ENCODE measurements at regions not wholly inside any gene's neighbourhood (a gene's known extent, or its start where the extent isn't known, plus 50 kb on each side); places are given as distances from the start of the nearest gene placed in this dataset.
"Not testable (repeated sequence)": the region's sequence is repeated elsewhere in the genome, so short reads cannot be mapped to it uniquely, and the experiment has no call there.

DNA sequence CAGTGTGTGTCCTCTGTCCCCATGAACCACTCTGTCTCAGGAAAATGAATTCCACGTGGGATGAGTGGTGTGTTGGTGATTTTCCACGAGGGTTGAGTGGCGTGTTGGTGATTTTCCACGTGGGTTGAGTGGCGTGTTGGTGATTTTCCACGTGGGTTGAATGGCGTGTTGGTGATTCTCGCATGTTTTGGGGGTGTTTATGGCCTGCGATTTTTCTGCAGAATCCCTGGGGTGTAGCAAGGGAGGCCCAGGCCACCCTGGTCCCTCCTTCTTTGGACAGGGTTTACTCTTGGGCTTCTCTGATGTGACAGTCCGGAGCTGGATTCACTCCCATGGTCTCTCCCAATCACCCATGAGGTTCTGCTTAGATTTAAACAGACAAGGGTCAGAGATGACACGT is 90.6 kb upstream of the FRMD1 start:
- DNase-seq, result no peak

DNA sequence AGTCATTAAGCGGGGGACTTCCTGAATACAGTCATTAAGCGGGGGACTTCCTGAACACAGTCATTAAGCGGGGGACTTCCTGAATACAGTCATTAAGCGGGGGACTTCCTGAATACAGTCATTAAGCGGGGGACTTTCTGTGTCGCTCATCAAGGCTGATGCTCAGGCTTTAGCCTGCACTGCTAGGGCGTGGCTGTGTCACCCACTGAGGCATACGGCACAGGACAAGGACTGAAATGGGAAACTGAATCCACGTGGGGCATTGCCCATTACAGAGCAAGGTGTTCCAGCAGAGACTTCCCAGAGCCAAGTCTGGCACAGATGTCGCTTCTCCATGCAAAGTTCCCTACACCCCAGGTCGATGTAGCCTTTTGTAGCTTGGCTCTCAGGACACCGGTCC is 89.9 kb upstream of the FRMD1 start:
- not testable (repeated sequence) for DNase-seq

DNA sequence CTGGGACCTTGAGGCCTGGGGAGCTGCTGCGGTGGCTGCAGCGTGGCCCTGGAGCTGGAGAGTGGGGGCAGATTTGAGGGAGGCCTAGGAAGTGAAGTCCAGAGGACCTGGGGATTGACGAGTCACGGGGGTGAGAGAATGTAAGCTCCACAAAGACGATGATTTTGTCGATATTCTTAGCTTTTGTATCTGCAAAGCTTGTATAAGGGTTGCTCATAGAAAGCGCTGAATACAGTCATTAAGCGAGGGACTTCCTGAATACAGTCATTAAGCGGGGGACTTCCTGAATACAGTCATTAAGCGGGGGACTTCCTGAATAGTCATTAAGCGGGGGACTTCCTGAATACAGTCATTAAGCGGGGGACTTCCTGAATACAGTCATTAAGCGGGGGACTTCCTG is 89.3 kb upstream of the FRMD1 start:
- not testable (repeated sequence) for DNase-seq

DNA sequence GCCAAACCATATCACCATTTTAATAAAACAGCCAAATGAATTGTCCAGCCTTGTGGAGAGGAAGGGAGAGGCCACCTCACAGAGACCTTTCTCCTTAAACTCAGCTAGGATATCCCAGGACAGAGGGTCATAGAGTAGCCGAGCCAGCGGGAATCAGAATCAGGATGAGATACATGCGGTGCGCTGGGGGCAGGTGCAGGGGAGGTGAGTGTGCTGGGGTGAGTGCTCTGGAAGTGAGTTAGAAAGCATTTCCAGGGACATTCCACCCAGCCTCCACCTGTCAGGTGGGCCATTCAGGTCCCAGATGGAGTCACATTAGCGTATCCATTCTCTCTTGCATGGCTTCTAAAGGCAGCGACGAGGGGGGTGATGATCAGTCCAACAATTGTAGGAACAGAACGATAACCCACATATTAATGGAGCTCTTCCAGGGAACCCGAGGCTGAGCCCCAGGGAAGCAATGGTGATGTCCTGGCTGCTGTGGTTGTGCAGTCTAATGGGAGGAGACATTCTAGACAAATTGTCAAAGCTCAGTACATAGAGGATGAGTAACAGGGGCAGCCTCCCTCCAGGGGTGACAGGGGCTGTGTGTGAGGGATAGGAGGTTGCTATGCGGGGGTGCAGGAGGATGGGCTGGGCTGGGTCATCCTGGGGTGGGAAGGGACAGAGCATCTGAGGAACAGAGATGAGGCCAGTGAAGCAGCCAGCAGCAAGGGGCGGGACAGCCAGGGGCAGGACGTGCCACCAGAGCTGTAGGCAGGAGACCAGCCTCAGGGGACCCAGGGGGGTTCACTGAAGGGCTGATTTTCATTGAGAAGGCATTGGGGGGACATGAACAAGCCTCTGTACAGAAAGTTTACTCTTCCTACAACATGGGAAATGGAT is 88.7 kb upstream of the FRMD1 start:
- no peak for DNase-seq

DNA sequence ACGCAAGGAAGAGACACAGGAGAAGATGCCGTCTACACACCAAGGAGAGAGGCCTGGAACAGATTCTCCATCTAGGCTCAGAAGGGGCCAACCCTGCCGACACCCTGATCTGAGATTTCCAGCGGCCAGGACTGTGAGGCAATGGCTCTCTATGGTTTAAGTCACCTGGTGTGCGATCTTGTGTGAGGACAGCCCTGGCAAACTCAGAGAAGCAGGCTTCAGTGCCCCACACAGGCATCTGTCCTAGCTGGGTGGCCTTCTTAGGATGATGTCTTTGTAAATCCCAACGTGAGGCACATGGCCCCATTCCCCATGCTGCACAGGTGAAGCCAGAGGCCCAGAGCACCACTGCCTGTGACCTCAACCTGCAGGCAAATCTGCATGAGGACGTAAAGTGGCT is 87.6 kb upstream of the FRMD1 start:
- no peak for DNase-seq

DNA sequence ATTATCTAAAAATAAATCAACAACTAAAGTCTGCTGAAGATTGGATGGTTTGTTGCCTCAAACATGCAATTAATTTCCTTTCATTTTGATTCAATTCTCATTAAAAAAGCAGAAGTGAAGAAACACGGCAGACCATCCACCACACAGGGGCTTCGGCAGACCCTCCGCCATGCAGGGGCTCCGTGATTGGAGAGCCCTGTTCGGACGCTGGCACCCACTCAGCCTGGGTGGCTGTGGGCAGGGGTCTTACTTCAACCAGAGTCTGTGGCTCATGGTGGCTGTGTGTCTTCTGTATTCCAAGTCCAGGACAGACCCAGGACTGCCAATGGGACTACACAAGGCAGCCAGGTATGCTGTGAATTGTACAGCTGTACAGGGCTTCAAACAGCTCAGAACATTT is 86.9 kb upstream of the FRMD1 start:
- no peak for DNase-seq

DNA sequence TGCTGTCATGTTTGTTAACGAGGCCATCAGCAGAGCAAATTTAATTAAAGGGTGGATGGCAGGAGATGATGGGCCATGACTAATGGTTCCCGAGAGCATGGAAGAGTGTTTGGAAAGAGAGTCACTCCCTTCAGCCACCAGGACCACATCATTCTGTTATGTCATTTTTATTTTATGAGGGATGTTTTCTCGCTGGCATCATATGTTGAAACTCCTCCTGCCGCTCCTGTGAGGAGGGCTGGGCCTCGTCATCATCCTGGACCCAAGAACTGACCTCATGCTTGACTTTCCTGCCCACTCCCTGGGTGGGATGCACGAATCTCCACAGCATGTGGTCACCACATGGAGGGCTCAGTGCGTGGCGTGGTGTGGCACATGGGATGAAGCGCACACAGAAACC is 86.4 kb upstream of the FRMD1 start:
- no peak for DNase-seq

DNA sequence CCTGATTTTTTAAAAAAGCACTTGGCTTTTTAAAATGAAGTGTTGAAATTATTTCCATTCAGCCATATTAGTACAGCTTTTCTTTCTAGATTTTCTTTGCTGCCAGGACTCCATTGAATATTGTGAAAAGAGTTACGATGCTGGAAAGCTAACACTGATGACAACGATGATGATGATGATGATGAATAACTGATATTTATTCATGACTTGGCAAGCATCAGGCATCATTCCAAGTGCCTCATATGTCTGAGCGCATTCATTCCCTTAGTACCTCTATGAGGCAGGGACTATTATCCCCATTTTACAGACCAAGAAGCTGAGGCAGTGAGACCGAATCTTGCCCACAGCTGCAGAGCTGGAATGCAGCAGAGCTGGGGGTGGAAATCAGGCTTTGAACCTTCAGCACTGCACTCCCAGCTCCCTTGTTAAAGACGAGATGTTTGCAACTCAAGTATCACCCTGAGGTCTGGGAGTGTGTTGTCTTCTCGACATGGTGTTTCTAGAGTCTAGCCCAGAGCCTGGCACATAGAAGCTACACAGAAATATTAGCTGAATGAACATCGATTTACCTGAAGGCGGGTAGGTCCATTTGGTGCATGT is 85.5 kb upstream of the FRMD1 start:
- DNase-seq, result no peak

DNA sequence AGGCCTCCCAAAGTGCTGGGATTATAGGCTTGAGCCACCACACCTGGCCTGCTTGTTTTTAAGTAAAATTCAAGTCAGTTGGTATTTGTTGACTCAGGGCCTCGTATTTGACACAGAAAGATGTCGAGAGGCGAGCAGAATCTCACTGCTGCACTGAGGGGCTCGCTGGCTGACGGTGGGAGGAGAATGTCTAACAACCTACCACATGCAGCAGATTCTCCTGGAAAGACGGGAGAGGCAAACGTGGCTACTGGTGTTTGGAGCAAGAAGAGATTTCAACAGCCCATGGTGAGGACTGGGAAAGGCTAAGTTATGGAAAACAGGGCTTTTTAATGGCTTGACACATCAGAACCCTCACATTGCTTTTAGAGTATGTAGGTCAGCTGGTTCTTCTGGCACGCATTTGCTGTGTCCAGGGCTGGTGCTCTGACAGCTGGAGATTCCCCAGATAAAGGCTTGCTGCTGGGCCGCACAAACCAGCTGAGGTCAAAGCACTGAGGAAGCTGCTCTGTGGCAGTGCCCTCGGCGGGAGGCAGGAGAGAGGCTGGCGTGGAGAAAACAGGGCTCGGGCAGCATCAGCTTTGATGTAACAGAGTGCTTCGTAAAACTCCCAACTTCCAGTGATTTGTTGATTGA is 84.2 kb upstream of the FRMD1 start:
- no peak for DNase-seq

DNA sequence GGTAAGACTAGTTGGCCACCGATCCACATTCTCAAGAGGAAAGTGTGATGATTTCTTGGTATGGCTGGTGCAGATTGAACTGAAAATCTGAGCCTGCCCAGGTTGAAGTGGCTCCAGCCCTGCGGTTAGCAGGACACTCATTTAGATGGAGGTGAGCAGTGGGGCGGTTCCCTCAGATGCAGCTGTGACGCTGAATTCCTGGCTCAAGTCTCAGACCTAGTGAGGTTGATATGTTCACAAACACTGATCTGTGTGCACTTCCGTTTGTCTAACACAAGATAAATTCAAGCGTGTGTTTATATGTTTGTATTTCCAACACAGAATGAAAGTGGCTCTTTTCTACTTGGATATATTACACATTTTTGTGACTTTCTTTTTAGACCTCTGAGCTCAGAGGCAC is 83.4 kb upstream of the FRMD1 start:
- no peak for DNase-seq

DNA sequence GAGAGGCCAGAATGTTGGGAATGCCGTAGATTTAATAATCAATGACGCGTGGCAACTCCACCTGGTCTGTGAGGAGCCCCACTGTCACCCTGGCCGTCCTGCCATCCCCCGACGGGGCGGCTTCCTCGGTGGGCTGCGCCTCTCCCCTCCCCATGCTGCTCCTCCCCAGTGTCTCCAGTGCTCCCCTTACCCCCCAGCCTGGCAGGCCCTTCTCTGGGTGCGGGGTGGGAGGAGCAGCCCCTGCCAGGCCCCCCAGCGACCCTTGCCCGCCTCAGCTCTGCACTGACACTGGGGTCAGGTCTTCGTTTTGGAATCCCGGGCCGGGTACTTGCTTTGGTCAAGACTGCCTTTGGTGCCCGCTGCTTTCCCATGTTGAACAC is 82.3 kb upstream of the FRMD1 start:
- DNase-seq, result no peak

DNA sequence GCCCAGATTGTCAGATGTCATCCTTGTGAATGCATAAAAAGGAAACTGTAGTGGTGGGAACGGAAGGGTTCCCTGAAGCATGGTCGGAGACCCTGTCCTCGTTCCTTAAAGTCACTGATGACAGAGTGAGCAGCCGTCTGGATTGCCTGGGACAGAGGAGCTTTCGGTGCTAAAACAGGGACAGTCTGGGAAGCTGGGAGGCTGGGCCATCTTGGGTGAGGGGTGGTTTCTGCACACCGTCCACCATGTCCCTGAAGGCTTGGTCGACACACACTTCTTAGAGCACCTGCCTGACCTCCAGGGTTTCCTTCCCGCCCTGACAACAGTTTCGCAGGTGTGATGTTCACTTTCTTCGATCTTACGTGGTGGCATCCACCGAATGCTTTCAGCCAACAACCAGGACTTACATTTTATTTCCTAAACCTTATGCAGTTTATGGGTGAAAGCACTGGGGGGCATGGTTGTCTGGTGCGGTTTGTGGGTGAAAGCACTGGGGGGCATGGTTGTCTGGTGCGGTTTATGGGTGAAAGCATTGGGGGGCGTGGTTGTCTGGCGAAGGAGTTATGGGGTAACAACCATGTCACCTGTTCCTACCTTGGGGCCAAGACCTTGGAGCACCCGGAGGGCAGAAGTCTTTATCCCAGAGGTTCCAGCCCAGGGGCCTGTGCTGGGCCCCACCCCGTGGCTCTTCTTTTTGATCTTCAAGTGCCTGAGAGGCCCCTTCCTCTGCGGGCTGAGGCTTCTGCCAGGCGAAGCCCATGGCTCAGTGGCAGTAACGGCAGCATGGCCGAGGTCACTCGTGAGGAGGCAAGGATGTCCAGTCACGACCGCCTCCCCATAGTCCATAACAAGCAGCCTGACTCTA is 81.7 kb upstream of the FRMD1 start:
- DNase-seq, result no peak

DNA sequence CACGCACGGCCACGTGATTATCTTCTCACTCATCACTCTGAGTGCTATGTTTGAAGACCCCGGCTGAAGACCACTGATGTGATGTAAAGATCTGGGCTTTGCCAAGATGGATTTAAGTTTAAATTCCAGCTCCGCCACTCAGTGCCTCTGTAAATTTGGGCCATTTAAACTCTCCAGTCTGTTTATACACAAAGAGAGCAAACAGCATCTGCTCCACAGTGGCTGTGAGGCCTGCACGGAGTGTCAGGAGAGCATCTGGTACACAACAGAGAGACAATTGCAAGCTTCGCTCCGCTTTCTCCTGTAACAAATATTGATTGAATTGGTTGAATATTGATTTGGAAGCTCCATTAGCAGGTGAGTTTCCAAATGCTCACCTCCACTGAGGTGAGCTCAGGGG is 80.5 kb upstream of the FRMD1 start:
- no peak for DNase-seq

DNA sequence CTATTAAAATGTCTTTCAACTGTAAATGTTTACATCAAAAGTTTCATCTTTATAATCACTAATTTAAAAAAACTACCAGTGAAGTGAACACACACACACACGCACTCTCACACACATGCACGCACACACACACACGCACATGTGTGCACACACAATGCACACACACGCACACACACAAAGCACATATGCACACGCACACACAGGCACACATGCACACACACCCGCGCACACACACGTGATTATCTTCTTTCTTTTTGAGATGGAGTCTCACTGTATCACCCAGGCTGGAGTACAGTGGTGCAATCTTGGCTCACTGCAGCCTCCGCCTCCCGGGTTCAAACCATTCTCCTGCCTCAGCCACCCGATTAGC is 80.0 kb upstream of the FRMD1 start:
- DNase-seq, result no peak

DNA sequence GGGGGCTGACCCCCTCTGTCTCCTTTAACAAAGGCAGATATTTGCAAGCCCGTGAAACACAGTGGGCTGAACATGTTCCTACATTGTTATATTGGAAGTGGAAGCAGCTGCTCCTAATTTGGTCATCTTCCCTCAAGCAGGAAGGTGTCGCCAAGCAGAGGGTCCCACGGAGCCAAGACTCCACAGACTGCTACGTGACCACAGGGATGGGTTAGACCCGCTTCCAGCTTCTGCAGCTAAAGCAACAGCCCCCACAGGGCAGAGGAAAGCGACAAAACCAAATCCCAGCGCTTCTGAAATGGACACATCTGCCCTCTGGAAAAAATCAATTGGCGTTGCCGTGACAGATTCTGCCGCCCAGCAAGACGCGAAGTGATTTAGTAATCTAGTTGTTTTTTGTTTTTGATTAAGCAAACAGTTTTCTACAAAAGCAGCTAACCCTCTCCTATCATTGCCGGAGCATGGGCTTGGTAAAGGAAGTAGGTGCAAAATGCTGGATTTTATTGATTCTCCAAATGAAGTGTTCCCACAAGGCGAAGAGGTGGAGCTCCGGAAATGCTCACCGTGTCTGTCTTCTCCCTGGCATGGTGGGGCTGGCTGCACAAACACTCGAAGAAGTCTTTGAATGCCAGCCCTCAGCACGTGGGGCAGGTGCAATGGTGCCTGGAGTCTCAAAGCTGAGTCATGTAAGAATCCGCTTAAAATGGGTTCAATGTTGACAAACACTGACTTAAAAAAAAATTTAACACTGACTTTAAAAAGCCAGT is 79.4 kb upstream of the FRMD1 start:
- peak; percentile 63 for DNase-seq

DNA sequence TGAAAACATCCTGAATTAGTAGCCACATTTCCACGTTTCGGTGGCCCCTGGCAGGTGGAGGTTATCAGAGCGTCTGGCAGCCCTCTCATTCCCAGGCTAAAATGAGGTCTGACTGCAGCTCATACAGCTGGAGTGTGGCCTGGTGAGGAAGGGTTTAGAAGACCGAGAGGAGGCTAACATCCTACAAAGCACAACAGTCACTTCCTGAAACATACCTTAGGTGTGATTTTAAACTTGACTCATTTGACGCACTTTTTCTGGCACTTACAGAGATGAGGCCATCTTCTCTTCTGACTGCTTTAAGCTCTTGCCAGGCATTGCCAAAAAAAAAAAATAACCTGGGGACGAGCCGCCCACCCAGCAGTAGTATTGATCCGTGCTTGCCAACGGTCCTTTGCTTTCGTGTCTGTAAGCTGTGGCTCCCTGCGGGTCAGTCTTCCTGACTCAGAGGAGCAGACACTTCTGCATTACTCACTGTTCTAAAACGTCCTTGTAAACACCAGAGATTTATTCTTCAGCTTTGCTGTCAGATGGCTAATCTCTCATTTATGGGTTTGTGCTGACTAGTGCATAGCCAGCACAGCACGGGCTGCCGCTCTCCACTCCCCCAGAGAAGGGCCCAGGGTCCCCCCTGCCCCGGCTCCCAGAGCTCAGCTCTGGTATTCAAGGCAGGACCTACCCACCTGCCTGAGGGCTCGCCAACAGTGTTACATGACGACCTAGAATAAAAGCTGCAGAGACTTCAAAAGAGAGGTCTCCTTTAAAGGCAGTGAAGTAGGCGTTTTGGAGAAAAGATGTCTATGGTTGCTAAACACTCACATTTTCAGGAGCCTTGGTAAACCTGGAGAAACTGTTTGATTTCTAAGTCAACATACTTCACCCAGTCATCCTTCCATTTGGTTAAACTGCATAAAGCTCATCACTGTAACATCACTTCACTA is 78.5 kb upstream of the FRMD1 start:
- DNase-seq, result no peak

DNA sequence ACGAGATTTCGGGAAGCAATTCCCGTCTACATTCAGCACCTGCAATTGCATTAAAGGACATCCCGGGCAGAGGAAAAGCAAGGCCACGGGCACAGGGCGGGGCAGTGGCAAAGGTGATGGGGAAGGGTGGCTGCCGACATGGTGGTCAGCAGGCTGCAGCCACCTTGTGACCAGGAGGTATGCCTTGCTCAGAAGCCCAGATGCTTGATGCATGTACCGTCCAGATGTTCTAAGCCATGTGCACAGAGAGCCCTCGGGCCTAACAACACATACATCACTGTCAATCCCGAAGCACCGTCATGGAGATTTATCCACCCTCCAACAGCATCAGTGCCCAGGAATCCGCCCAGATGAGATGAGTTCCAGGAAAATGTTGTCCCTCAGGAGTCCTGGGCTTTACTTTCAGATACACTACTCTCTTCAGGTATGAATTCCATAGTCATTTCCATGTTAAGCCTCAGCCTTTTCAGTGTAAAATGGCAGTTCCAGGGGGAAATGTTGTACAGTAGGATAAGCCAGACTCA is 77.8 kb upstream of the FRMD1 start:
- no peak for DNase-seq

DNA sequence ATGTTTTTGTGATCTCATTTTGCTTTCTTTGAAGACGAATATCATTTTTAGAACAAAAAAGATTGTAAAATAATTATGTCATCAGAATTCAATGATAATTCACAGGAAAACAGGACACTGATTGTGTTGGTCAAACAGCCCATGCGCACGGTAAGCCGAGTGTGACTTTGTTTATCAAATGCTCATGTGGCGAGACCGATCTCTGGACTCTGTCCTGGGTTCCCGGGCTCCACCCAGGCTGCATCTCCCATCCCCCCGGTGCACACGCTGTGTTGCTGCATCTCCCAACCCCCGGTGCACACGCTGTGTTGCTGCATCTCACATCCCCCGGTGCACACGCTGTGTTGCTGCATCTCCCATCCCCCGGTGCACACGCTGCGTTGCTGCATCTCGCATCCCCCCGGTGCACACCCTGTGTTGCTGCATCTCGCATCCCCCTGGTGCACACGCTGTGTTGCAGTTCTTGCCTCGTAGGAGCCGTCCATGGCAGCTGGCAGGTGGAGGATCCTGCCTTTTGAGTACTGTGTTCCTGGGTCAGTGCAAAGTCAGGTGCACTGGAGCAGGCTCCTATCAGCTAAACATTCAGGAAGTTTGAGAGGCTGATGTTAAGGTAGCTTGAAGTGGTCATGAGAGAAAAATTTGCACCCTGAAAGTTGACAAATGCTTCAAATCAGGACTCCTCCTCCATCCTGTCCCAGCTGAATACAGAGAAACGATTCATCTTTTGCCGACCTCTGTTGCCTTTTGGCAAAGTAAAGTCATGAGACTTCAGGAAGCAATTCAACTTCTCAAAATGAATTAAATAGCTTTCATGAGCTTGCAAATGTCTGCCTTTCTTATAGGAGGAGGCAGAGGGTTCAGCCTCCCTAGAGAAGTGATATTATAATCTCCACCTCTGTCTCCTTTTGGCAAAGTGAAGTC is 77.1 kb upstream of the FRMD1 start:
- DNase-seq, result no peak

DNA sequence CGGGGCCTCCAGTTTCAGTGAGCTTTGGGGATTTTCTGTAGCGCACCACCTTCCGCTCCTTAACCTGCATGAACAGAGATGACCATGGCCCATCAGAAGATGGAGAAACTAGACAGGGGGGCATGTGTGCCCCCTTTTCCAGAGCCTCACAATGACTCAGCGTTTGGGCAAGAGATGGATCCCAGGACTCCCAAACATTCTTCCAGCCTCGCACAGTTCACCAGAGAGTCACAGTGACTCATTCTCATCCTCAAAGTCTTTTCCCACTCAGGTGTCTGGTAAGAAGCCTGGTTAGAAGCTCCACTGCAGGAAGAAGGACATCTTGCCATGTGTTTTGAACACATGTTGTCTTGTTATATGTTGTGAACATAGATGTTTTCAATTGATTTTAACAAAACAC is 76.2 kb upstream of the FRMD1 start:
- DNase-seq, result no peak
